GM18499 (cell line): ENCODE measurements at regions not wholly inside any gene's neighbourhood (a gene's known extent, or its start where the extent isn't known, plus 50 kb on each side); places are given as distances from the start of the nearest gene placed in this dataset.
"Not testable (repeated sequence)": the region's sequence is repeated elsewhere in the genome, so short reads cannot be mapped to it uniquely, and the experiment has no call there.

Source experiments
- ATAC-seq: cut with Tn5 transposase; IDR thresholded peaks from one replicate; pipeline ENCODE4 v1.9.1; 2021; ENCODE audit warnings: moderate number of reproducible peaks; ENCODE audit not compliant: insufficient read depth, unreplicated experiment

DNA sequence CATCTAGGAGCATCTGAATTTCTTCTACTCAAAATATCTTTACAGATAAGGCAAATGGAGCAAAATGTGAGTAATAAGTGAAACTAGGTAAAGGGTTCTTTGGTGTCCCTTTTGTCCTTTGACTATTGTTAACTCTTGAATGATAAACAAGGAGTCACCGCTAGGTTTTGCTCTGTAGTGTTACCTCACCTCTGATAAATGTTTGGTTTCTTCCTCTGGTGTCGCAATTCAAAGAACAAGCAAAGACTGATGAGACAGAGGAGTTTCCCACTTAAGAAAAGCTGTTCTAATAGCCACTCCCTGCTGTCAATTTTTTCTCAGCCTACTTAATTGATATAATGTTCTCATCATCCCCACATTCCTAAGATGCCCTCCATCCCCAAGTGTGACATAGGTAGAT, 925.9 kb downstream of the IGSF11 start:
- ATAC-seq, result no peak

DNA sequence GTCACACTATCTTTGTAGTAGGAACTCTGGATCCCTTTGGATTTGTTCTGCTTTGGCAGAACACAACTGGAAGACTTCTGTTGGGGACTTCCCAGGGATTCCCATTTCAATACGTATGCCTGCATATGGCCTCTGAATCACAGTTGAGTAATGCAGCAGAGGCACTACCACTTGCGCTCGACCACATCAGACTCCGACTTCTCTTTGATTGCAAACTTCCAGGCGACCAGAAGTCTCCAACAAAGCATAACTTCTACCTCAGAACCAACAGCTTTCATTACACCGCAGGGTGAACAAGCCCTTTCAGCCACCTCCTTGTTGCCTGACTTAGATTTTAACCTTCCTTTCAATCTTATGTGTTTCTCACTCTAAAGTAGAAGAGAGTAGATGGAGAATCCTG, 924.4 kb downstream of the IGSF11 start:
- no peak for ATAC-seq

DNA sequence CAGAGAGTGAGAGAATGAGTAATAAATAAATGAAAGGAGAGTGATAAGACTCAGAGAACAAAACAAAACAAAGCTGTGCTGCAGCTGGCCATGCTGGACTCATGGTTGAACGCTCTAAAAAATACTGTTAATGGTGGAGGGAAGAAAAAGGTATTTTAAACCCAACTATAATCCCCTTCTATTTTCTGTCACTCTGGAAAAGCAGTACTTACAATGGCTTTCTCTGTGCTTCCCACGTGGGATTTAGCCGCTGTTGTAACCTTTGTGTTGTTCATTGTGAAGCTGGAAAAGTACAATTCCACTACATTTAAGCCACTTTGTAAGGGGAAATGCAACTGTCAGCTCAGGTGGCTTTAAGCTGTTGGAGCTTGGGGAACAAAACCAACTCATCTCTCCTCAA, 917.7 kb downstream of the IGSF11 start:
- ATAC-seq, result no peak

- ATAC-seq, result no peak
These were observed 907.9 kb downstream of the IGSF11 start for GRCh38 chr3:118126751-118127150.

- no peak for ATAC-seq
These were observed 906.7 kb downstream of the IGSF11 start for GRCh38 chr3:118127992-118128391.

GRCh38 chr3:118128886-118129285, 905.8 kb downstream of the IGSF11 start:
- ATAC-seq, result no peak

DNA sequence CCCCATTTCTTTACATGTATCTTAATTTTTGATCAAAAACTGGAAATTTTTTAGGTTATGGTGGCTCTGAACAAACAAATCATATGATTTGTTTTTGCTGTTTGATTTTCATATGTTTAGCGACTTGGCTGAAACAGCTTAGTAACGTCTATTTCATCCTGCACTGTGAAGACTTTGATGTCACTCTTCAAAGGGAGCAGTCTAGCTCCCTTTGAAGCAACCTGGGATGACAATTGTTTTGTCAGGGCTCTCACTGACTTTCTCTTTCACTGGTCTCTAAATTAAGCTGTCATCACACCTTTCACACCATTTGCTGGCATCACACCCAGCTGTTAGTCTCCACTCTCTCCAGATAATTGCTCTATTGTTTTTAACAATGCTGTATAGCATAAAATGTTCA, 896.9 kb downstream of the IGSF11 start:
- ATAC-seq, result no peak

DNA sequence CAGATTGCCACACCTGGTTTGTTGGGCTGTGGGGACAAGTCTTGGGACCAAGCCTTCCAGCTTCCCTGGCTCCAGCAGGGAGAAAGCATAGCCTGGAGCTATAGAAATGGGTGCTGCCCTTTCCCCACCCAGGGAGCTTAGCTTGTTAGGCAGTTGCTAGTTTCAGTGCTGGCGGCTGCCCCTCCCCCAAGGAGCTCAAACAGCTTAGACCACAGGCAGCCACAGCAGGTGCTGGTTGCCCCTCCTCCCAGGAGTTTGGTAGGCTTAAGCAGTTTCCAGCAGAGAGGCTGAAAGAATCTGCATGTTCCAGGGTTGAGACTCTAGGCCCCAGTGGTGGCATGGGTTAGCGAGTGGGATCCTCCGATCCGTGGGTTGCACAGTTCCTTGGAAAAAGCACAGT, 889.7 kb downstream of the IGSF11 start:
- ATAC-seq, result no peak

DNA sequence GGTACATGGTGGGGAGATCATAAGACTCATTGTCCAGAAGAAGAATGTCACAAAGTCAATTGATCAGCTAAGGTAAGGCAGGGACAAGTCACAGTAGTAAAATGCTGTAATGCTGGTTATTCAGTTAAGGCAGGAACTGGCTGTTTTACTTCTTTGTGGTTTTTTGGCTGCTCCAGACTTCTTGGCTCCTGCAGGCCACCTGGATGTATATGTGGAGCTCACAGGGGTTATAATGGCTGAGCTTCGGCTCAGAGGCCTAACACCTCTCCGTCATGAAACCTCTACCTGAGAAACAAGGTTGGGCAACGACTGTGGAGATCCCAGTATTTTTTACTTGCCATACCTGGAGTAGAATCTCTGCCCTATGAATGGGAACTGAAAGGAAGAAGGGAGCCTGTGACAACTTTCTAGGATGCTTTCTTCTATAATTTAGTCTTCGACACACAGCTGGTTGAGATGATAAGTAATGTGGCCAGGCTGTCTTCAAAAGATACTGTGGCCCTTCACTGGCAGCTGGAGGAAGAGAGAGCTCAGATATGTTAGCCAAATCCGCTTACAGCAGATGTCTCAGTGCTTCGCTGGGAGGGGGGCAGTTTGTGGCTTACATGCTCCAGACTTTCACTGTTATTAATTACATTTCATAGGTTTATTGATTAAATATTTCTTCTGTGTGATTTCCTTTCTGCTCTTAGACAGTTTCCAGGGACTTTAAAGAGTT, 887.8 kb downstream of the IGSF11 start:
- no peak for ATAC-seq

DNA sequence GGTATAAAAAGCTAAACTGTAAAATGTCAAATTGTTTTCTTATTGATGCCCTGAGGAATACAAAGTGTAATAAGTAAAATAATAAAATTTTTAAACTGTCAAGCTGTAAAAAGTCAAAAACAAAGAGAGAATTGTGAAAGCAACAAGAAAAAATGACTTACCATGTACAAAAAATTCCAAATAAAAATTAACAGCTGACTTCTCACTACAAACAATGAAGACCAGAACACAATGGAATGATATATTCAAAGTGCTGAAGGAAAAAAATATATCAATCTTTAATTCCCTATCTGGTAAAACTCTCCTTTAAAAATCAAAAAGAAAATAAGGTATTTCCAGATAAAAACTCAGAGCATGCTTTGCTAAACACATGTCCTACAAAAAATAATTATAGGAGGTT, 883.5 kb downstream of the IGSF11 start:
- no peak for ATAC-seq

- ATAC-seq, result not testable (repeated sequence)
These were observed 871.7 kb downstream of the IGSF11 start for GRCh38 chr3:118162627-118163588.

- ATAC-seq, result no peak
These were observed 869.2 kb downstream of the IGSF11 start for GRCh38 chr3:118165413-118165812.

GRCh38 chr3:118167571-118167970, 867.1 kb downstream of the IGSF11 start:
- ATAC-seq, result no peak

DNA sequence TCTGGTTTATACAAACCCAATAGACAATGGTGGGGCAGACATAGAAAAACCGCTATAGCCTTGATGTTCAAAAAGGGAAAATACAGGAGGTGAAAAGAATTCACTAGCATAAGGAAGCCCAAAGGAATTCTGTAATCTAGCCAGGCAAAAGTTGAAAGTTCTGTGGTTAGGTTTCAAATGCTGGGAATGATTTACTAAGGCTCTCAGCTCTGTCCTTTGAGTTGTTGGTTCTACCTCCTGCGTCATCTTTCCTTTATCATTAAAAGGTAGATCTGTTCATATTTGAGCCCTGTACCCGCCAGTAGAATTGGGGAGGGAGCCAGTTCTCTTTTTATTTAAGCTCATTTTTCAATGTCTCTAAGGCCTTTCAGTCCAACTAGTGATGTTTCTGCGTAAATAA, 866.5 kb downstream of the IGSF11 start:
- no peak for ATAC-seq

DNA sequence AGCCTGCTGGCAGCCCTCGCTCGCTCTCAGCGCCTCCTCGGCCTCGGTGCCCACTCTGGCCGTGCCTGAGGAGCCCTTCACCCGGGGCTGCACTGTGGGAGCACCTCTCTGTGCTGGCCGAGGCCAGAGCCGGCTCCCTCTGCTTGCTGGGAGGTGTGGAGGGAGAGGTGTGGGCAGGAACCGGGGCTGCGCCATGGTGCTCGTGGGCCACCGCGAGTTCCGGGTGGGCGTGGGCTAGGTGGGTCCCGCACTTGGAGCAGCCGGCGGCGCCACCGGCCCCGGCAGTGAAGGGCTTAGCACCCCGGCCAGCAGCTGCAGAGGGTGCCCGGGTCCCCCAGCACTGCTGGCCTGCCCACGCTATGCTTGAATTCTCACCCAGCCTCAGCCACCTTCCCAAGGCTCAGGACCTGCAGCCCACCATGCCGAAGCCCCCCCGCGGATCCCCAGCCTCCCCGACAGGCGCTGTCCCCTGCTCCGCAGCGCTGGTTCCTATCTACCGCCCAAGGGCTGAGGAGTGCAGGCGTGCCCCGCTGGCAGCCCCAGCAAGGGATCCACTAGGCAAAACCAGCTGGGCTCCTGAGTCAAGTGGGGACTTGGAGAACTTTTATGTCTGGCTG, 863.3 kb downstream of the IGSF11 start:
- ATAC-seq, result no peak

- ATAC-seq, result no peak
These were observed 853.8 kb downstream of the IGSF11 start for GRCh38 chr3:118180853-118181252.

GRCh38 chr3:118181274-118181673, 853.4 kb downstream of the IGSF11 start:
- ATAC-seq, result no peak

DNA sequence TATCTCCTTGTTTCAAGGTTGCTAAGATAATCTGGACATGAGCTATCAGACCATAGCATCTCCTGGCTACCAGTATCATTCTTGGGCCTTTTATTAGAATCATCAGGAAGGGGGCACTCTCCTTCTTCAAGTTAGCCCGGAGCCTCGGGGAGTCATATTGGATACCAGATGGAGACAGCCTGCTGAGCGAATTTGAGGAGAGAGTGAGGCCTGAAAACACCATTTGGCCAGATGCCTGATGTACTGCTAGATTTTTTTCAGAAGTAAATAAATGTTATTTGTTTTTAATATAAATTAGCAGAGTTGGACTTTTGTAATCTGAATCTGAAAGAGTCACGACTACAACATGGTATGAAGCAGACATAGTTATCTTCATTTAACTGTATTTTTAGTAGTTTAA, 848.6 kb downstream of the IGSF11 start:
- ATAC-seq, result no peak

- ATAC-seq, result no peak
These were observed 847.4 kb downstream of the IGSF11 start for GRCh38 chr3:118187221-118187620.

GRCh38 chr3:118196183-118196582, 838.5 kb downstream of the IGSF11 start:
- no peak for ATAC-seq

DNA sequence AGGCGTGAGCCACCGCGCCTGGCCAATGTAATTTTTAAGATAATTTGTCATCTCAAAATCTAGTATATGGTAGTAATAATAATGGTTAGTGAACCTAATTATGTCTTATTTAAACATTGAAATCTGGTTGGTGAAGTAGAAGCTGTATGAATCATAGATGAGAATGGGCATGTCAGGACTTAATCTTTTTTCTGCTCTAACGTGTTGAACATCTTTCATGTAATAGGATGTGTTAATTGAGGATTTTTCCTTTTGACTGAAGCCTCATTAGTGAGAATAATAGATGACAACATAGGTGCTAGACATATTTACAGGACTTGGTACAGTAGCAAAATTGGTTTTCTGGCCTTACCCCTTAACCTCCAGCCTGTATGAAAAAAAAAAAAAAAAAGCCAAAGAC, 835.6 kb downstream of the IGSF11 start:
- ATAC-seq, result no peak
